ENCODE measurements at regions not wholly inside any gene's neighbourhood (a gene's known extent, or its start where the extent isn't known, plus 50 kb on each side); places are given as distances from the start of the nearest gene placed in this dataset.

GRCh38 chr6:40256224-40256623 is 322.0 kb upstream of the MOCS1 start:
- H3K36me3 Mint-ChIP-seq (ENCODE audit: low read depth), result no peaks in the 10 kb centered on the region
- H3K9me3 ChIP-seq (ENCODE audit: control insufficient read depth, low read length), result peaks cover 11% of the 10 kb centered on the region
- 85 to 100% methylated on average over 1 to 2 of the region's 2 CpGs for WGBS, 2 experiments (ENCODE audit: insufficient coverage in 1 of 2, insufficient read length in 1 of 2)
- no peaks in the 10 kb centered on the region for H3K36me3 ChIP-seq (ENCODE audit: control insufficient read depth, insufficient read depth, low read length)
- H3K9me3 Mint-ChIP-seq, result peaks cover 4% of the 10 kb centered on the region
- no peak overlapping the region for H3K27ac Mint-ChIP-seq
- TF ChIP-seq CTCF (conservative IDR thresholded peaks at IDR 0.05), result no peak
- H3K27ac ChIP-seq (ENCODE audit: low read depth, low read length), result no peak overlapping the region
- no peak overlapping the region for H3K9ac ChIP-seq (ENCODE audit: extremely low read depth, low read length, poor library complexity, severe bottlenecking)
- no peaks in the 10 kb centered on the region for H3K4me1 ChIP-seq (ENCODE audit: control insufficient read depth, insufficient read depth, low read length)
- H3K27me3 ChIP-seq (ENCODE audit: control insufficient read depth, insufficient read depth, low read length, poor library complexity, severe bottlenecking), result peaks cover 6% of the 10 kb centered on the region
- peaks cover 10% of the 10 kb centered on the region for H3K4me1 Mint-ChIP-seq
- no peak overlapping the region for H3K4me3 ChIP-seq (ENCODE audit: low read length)
- no peak overlapping the region for H3K4me3 Mint-ChIP-seq
- no peak for DNase-seq
- no peaks in the 10 kb centered on the region for H3K27me3 Mint-ChIP-seq (ENCODE audit: insufficient read depth)

GRCh38 chr6:40253420-40253819 is 319.2 kb upstream of the MOCS1 start:
- Mint-ChIP-seq H3K9me3 (no peaks in the 10 kb centered on the region), H3K27ac (no peak overlapping the region), H3K36me3 (ENCODE audit: low read depth) (no peaks in the 10 kb centered on the region), H3K27me3 (ENCODE audit: insufficient read depth) (no peaks in the 10 kb centered on the region), H3K4me3 (no peak overlapping the region), H3K4me1 (peaks cover 5% of the 10 kb centered on the region)
- Histone ChIP-seq H3K27me3 (ENCODE audit: control insufficient read depth, insufficient read depth, low read length, poor library complexity, severe bottlenecking) (peaks cover 9% of the 10 kb centered on the region), H3K9ac (ENCODE audit: extremely low read depth, low read length, poor library complexity, severe bottlenecking) (no peak overlapping the region), H3K36me3 (ENCODE audit: control insufficient read depth, insufficient read depth, low read length) (no peaks in the 10 kb centered on the region), H3K4me3 (ENCODE audit: low read length) (no peak overlapping the region), H3K9me3 (ENCODE audit: control insufficient read depth, low read length) (no peaks in the 10 kb centered on the region), H3K27ac (ENCODE audit: low read depth, low read length) (no peak overlapping the region), H3K4me1 (ENCODE audit: control insufficient read depth, insufficient read depth, low read length) (no peaks in the 10 kb centered on the region)
- DNase-seq, result no peak
- WGBS, 2 experiments (ENCODE audit: insufficient coverage in 1 of 2, insufficient read length in 1 of 2), result 70 to 90% methylated on average over 1 to 3 of the region's 3 CpGs
- no peak for TF ChIP-seq CTCF (conservative IDR thresholded peaks at IDR 0.05)

GRCh38 chr6:40252531-40253258 is 318.4 kb upstream of the MOCS1 start:
- Mint-ChIP-seq H3K4me1 (peaks cover 2% of the 10 kb centered on the region), H3K36me3 (ENCODE audit: low read depth) (no peaks in the 10 kb centered on the region), H3K9me3 (no peaks in the 10 kb centered on the region), H3K4me3 (no peak overlapping the region), H3K27me3 (ENCODE audit: insufficient read depth) (peaks cover 5% of the 10 kb centered on the region), H3K27ac (no peak overlapping the region)
- no peak overlapping the region for H3K27ac ChIP-seq (ENCODE audit: low read depth, low read length)
- no peaks in the 10 kb centered on the region for H3K4me1 ChIP-seq (ENCODE audit: control insufficient read depth, insufficient read depth, low read length)
- H3K27me3 ChIP-seq (ENCODE audit: control insufficient read depth, insufficient read depth, low read length, poor library complexity, severe bottlenecking), result peaks cover 9% of the 10 kb centered on the region
- TF ChIP-seq CTCF (conservative IDR thresholded peaks at IDR 0.05), result no peak
- DNase-seq, result no peak
- H3K4me3 ChIP-seq (ENCODE audit: low read length), result no peak overlapping the region
- no peaks in the 10 kb centered on the region for H3K36me3 ChIP-seq (ENCODE audit: control insufficient read depth, insufficient read depth, low read length)
- H3K9ac ChIP-seq (ENCODE audit: extremely low read depth, low read length, poor library complexity, severe bottlenecking), result no peak overlapping the region
- WGBS, 2 experiments (ENCODE audit: insufficient coverage in 1 of 2, insufficient read length in 1 of 2), result 95% methylated on average over 3 of the region's 4 CpGs; no CpG with 5 or more reads in 1 of the 2 experiments
- H3K9me3 ChIP-seq (ENCODE audit: control insufficient read depth, low read length), result no peaks in the 10 kb centered on the region

Data from endodermal cell (in vitro differentiated cells).